ENCODE measurements at regions not wholly inside any gene's neighbourhood (a gene's known extent, or its start where the extent isn't known, plus 50 kb on each side); places are given as distances from the start of the nearest gene placed in this dataset.

GRCh38 chr10:4059471-4060138 lies 274.6 kb upstream of the KLF6 start:
- no peak for DNase-seq
- intact Hi-C loops (cut with DNase I), result no loop called here

- no peak for DNase-seq
- intact Hi-C loops (cut with DNase I), result no loop called here
Observed at GRCh38 chr10:4058514-4059029, 273.6 kb upstream of the KLF6 start.

- intact Hi-C loops (cut with DNase I), result no loop called here
- DNase-seq, result no peak
Observed at GRCh38 chr10:4057725-4058513, 272.9 kb upstream of the KLF6 start.

- DNase-seq, result no peak
- intact Hi-C loops (cut with DNase I), result no loop called here
Observed at GRCh38 chr10:4057021-4057420, 272.0 kb upstream of the KLF6 start.

GRCh38 chr10:4054656-4055435 lies 269.8 kb upstream of the KLF6 start:
- intact Hi-C loops (cut with DNase I), result no loop called here

GRCh38 chr10:4053940-4054339 lies 268.9 kb upstream of the KLF6 start:
- intact Hi-C loops (cut with DNase I), result no loop called here
- DNase-seq, result no peak

More at GRCh38 chr10:4054656-4055435, 269.8 kb upstream of the KLF6 start:
- DNase-seq, result no peak

GRCh38 chr10:4051641-4052151 lies 266.7 kb upstream of the KLF6 start:
- intact Hi-C loops (cut with DNase I), result no loop called here
- DNase-seq, result no peak

- intact Hi-C loops (cut with DNase I), result no loop called here
- no peak for DNase-seq
Observed at GRCh38 chr10:4051011-4051640, 266.1 kb upstream of the KLF6 start.

GRCh38 chr10:4050061-4050460 lies 265.1 kb upstream of the KLF6 start:
- intact Hi-C loops (cut with DNase I), result no loop called here
- no peak for DNase-seq

- DNase-seq, result no peak
- intact Hi-C loops (cut with DNase I), result no loop called here
Observed at GRCh38 chr10:4049348-4049747, 264.3 kb upstream of the KLF6 start.

- DNase-seq, result no peak
- intact Hi-C loops (cut with DNase I), result no loop called here
Observed at GRCh38 chr10:4048236-4048864, 263.3 kb upstream of the KLF6 start.

- intact Hi-C loops (cut with DNase I), result no loop called here
- no peak for DNase-seq
Observed at GRCh38 chr10:4046712-4047354, 261.8 kb upstream of the KLF6 start.

GRCh38 chr10:4046030-4046429 lies 261.0 kb upstream of the KLF6 start:
- intact Hi-C loops (cut with DNase I), result no loop called here
- no peak for DNase-seq

GRCh38 chr10:4043897-4044665 lies 259.1 kb upstream of the KLF6 start:
- DNase-seq, result no peak
- intact Hi-C loops (cut with DNase I), result no loop called here

- DNase-seq, result no peak
- intact Hi-C loops (cut with DNase I), result no loop called here
Observed at GRCh38 chr10:4041635-4042034, 256.6 kb upstream of the KLF6 start.

- intact Hi-C loops (cut with DNase I), result no loop called here
- no peak for DNase-seq
Observed at GRCh38 chr10:4038000-4038399, 253.0 kb upstream of the KLF6 start.

GRCh38 chr10:4035599-4035945 lies 250.6 kb upstream of the KLF6 start:
- DNase-seq, result no peak
- intact Hi-C loops (cut with DNase I), result no loop called here

- intact Hi-C loops (cut with DNase I), result no loop called here
- DNase-seq, result no peak
Observed at GRCh38 chr10:4034907-4035598, 250.0 kb upstream of the KLF6 start.
